ENCODE measurements at regions not wholly inside any gene's neighbourhood (a gene's known extent, or its start where the extent isn't known, plus 50 kb on each side); places are given as distances from the start of the nearest gene placed in this dataset.

GRCh38 chr3:158958873-158959272, 157.0 kb downstream of the MFSD1 start:
- no peak for DNase-seq (ENCODE audit: low read depth)
- no peak overlapping the region for H3K4me3 ChIP-seq (ENCODE audit: control insufficient read depth, low read depth, low read length)
- TF ChIP-seq CTCF (IDR thresholded peaks at IDR 0.05; ENCODE audit: control insufficient read depth, insufficient read depth, low read depth, low read length, missing control alignments): no peak

- no peak overlapping the region for H3K4me3 ChIP-seq (ENCODE audit: control insufficient read depth, low read depth, low read length)
- TF ChIP-seq CTCF (IDR thresholded peaks at IDR 0.05; ENCODE audit: control insufficient read depth, insufficient read depth, low read depth, low read length, missing control alignments): no peak
- DNase-seq (ENCODE audit: low read depth): no peak
Measured at GRCh38 chr3:158961471-158961870, 159.6 kb downstream of the MFSD1 start.

- H3K4me3 ChIP-seq (ENCODE audit: control insufficient read depth, low read depth, low read length): no peak overlapping the region
- no peak for DNase-seq (ENCODE audit: low read depth)
- no peak for TF ChIP-seq CTCF (IDR thresholded peaks at IDR 0.05; ENCODE audit: control insufficient read depth, insufficient read depth, low read depth, low read length, missing control alignments)
Measured at GRCh38 chr3:158961911-158962310, 160.1 kb downstream of the MFSD1 start.

GRCh38 chr3:158970006-158970405, 168.2 kb downstream of the MFSD1 start:
- H3K4me3 ChIP-seq (ENCODE audit: control insufficient read depth, low read depth, low read length): no peak overlapping the region
- no peak for TF ChIP-seq CTCF (IDR thresholded peaks at IDR 0.05; ENCODE audit: control insufficient read depth, insufficient read depth, low read depth, low read length, missing control alignments)
- no peak for DNase-seq (ENCODE audit: low read depth)

- no peak for TF ChIP-seq CTCF (IDR thresholded peaks at IDR 0.05; ENCODE audit: control insufficient read depth, insufficient read depth, low read depth, low read length, missing control alignments)
- no peak overlapping the region for H3K4me3 ChIP-seq (ENCODE audit: control insufficient read depth, low read depth, low read length)
- DNase-seq (ENCODE audit: low read depth): no peak
Measured at GRCh38 chr3:158974904-158975303, 173.1 kb downstream of the MFSD1 start.

GRCh38 chr3:158976966-158977365, 175.1 kb downstream of the MFSD1 start:
- no peak for DNase-seq (ENCODE audit: low read depth)
- no peak overlapping the region for H3K4me3 ChIP-seq (ENCODE audit: control insufficient read depth, low read depth, low read length)
- TF ChIP-seq CTCF (IDR thresholded peaks at IDR 0.05; ENCODE audit: control insufficient read depth, insufficient read depth, low read depth, low read length, missing control alignments): no peak

- TF ChIP-seq CTCF (IDR thresholded peaks at IDR 0.05; ENCODE audit: control insufficient read depth, insufficient read depth, low read depth, low read length, missing control alignments): no peak
- DNase-seq (ENCODE audit: low read depth): no peak
- H3K4me3 ChIP-seq (ENCODE audit: control insufficient read depth, low read depth, low read length): no peak overlapping the region
Measured at GRCh38 chr3:158977497-158977896, 175.6 kb downstream of the MFSD1 start.
